ENCODE measurements at regions not wholly inside any gene's neighbourhood (a gene's known extent, or its start where the extent isn't known, plus 50 kb on each side); places are given as distances from the start of the nearest gene placed in this dataset.
"Not testable (repeated sequence)": the region's sequence is repeated elsewhere in the genome, so short reads cannot be mapped to it uniquely, and the experiment has no call there.

- no peak for DNase-seq
Measured at GRCh38 chr6:51062166-51062722, 243.6 kb downstream of the TFAP2B start.

- no peak for DNase-seq
Measured at GRCh38 chr6:51077821-51078518, 259.3 kb downstream of the TFAP2B start.

- DNase-seq, result no peak
Measured at GRCh38 chr6:51090343-51090742, 271.7 kb downstream of the TFAP2B start.

- no peak for DNase-seq
Measured at GRCh38 chr6:51093871-51094270, 275.2 kb downstream of the TFAP2B start.

- no peak for DNase-seq
Measured at GRCh38 chr6:51094271-51094670, 275.6 kb downstream of the TFAP2B start.

GRCh38 chr6:51098246-51098645, 279.6 kb downstream of the TFAP2B start:
- no peak for DNase-seq

- no peak for DNase-seq
Measured at GRCh38 chr6:51098791-51099190, 280.1 kb downstream of the TFAP2B start.

GRCh38 chr6:51099201-51099600, 280.5 kb downstream of the TFAP2B start:
- no peak for DNase-seq

- DNase-seq, result no peak
Measured at GRCh38 chr6:51105357-51105756, 286.7 kb downstream of the TFAP2B start.

- no peak for DNase-seq
Measured at GRCh38 chr6:51107769-51108203, 289.1 kb downstream of the TFAP2B start.

- DNase-seq, result no peak
Measured at GRCh38 chr6:51108563-51109234, 290.0 kb downstream of the TFAP2B start.

- no peak for DNase-seq
Measured at GRCh38 chr6:51112731-51113130, 294.1 kb downstream of the TFAP2B start.

- no peak for DNase-seq
Measured at GRCh38 chr6:51116723-51117122, 298.1 kb downstream of the TFAP2B start.

- no peak for DNase-seq
Measured at GRCh38 chr6:51118792-51119191, 300.1 kb downstream of the TFAP2B start.

- DNase-seq, result no peak
Measured at GRCh38 chr6:51120016-51120415, 301.3 kb downstream of the TFAP2B start.

- DNase-seq, result not testable (repeated sequence)
Measured at GRCh38 chr6:51121380-51121976, 302.8 kb downstream of the TFAP2B start.

- DNase-seq, result no peak
Measured at GRCh38 chr6:51129043-51129442, 310.4 kb downstream of the TFAP2B start.

- no peak for DNase-seq
Measured at GRCh38 chr6:51137777-51138176, 319.1 kb downstream of the TFAP2B start.

GRCh38 chr6:51139950-51140385, 321.3 kb downstream of the TFAP2B start:
- DNase-seq, result no peak

GRCh38 chr6:51141080-51141479, 322.4 kb downstream of the TFAP2B start:
- no peak for DNase-seq

- DNase-seq, result no peak
Measured at GRCh38 chr6:51147756-51148155, 329.1 kb downstream of the TFAP2B start.

GRCh38 chr6:51152594-51152993, 333.9 kb downstream of the TFAP2B start:
- no peak for DNase-seq

GRCh38 chr6:51153109-51153508, 334.4 kb downstream of the TFAP2B start:
- DNase-seq, result no peak

- DNase-seq, result not testable (repeated sequence)
Measured at GRCh38 chr6:51154925-51155324, 336.3 kb downstream of the TFAP2B start.

Measured in NCI-H187 treated with DMSO at 0.1 percent for 48 hours (cell line).